ENCODE measurements at regions not wholly inside any gene's neighbourhood (a gene's known extent, or its start where the extent isn't known, plus 50 kb on each side); places are given as distances from the start of the nearest gene placed in this dataset.

GRCh38 chr1:62370594-62370993 is 51.4 kb upstream of the KANK4 start:
- H3K4me3 ChIP-seq (ENCODE audit: low read length), result no peak overlapping the region
- H3K27me3 ChIP-seq (ENCODE audit: insufficient read depth, low read depth, low read length), result no peaks in the 10 kb centered on the region
- no peaks in the 10 kb centered on the region for H3K79me2 ChIP-seq (replicated peaks; ENCODE audit: insufficient read depth, low read length)
- no peak overlapping the region for H3K4me2 ChIP-seq (ENCODE audit: low read length)
- H3K9me3 ChIP-seq (ENCODE audit: low read length), result peaks cover 5% of the 10 kb centered on the region
- TF ChIP-seq EP300 (conservative IDR thresholded peaks at IDR 0.05; ENCODE audit: poor library complexity, severe bottlenecking), result no peak
- TF ChIP-seq CTCF (IDR thresholded peaks at IDR 0.05; ENCODE audit: poor library complexity, severe bottlenecking), result no peak
- TF ChIP-seq RAD21 (conservative IDR thresholded peaks at IDR 0.05), result no peak
- no peak for TF ChIP-seq EZH2 (IDR thresholded peaks at IDR 0.05; ENCODE audit: borderline replicate concordance, insufficient read depth, low read length, poor library complexity, severe bottlenecking)
- no peak for TF ChIP-seq POLR2AphosphoS5 (IDR thresholded peaks at IDR 0.05)
- TF ChIP-seq REST (IDR thresholded peaks at IDR 0.05; ENCODE audit: borderline replicate concordance), result no peak
- TF ChIP-seq MXI1 (conservative IDR thresholded peaks at IDR 0.05; ENCODE audit: poor library complexity, severe bottlenecking), result no peak
- TF ChIP-seq SMC3 (conservative IDR thresholded peaks at IDR 0.05; ENCODE audit: poor library complexity), result no peak
- TF ChIP-seq TAF1 (IDR thresholded peaks at IDR 0.05; ENCODE audit: low read depth), result no peak
- no peak overlapping the region for H3K9ac ChIP-seq (ENCODE audit: low read length)
- H3K36me3 ChIP-seq (ENCODE audit: insufficient read depth, low read length), result no peaks in the 10 kb centered on the region
- no peak overlapping the region for H2AFZ ChIP-seq (ENCODE audit: low read depth, low read length)
- H3K27ac ChIP-seq (ENCODE audit: low read length), result no peak overlapping the region
- H4K20me1 ChIP-seq (ENCODE audit: insufficient read depth), result no peaks in the 10 kb centered on the region
- H3K9me2 ChIP-seq (ENCODE audit: insufficient read depth, low read length), result no peaks in the 10 kb centered on the region
- H3F3A ChIP-seq (ENCODE audit: insufficient read depth, low read length, poor library complexity, severe bottlenecking), result no peaks in the 10 kb centered on the region

GRCh38 chr1:62371375-62371774 is 52.1 kb upstream of the KANK4 start:
- no peak for TF ChIP-seq RAD21 (conservative IDR thresholded peaks at IDR 0.05)
- no peak for TF ChIP-seq MXI1 (conservative IDR thresholded peaks at IDR 0.05; ENCODE audit: poor library complexity, severe bottlenecking)
- TF ChIP-seq EP300 (conservative IDR thresholded peaks at IDR 0.05; ENCODE audit: poor library complexity, severe bottlenecking), result no peak
- TF ChIP-seq POLR2AphosphoS5 (IDR thresholded peaks at IDR 0.05), result no peak
- no peak for TF ChIP-seq TAF1 (IDR thresholded peaks at IDR 0.05; ENCODE audit: low read depth)
- TF ChIP-seq REST (IDR thresholded peaks at IDR 0.05; ENCODE audit: borderline replicate concordance), result no peak
- no peak for TF ChIP-seq CTCF (IDR thresholded peaks at IDR 0.05; ENCODE audit: poor library complexity, severe bottlenecking)
- TF ChIP-seq EZH2 (IDR thresholded peaks at IDR 0.05; ENCODE audit: borderline replicate concordance, insufficient read depth, low read length, poor library complexity, severe bottlenecking), result no peak
- no peak for TF ChIP-seq SMC3 (conservative IDR thresholded peaks at IDR 0.05; ENCODE audit: poor library complexity)
- no peaks in the 10 kb centered on the region for H3K79me2 ChIP-seq (replicated peaks; ENCODE audit: insufficient read depth, low read length)

More at GRCh38 chr1:62371375-62371774, 52.1 kb upstream of the KANK4 start:
- H3K4me2 ChIP-seq (ENCODE audit: low read length), result no peak overlapping the region
- H4K20me1 ChIP-seq (ENCODE audit: insufficient read depth), result no peaks in the 10 kb centered on the region
- H2AFZ ChIP-seq (ENCODE audit: low read depth, low read length), result no peak overlapping the region
- no peaks in the 10 kb centered on the region for H3K36me3 ChIP-seq (ENCODE audit: insufficient read depth, low read length)
- H3K9ac ChIP-seq (ENCODE audit: low read length), result no peak overlapping the region
- H3K27ac ChIP-seq (ENCODE audit: low read length), result no peak overlapping the region
- H3K9me2 ChIP-seq (ENCODE audit: insufficient read depth, low read length), result no peaks in the 10 kb centered on the region
- H3F3A ChIP-seq (ENCODE audit: insufficient read depth, low read length, poor library complexity, severe bottlenecking), result no peaks in the 10 kb centered on the region
- no peaks in the 10 kb centered on the region for H3K27me3 ChIP-seq (ENCODE audit: insufficient read depth, low read depth, low read length)
- H3K9me3 ChIP-seq (ENCODE audit: low read length), result peaks cover 5% of the 10 kb centered on the region
- H3K4me3 ChIP-seq (ENCODE audit: low read length), result no peak overlapping the region

All from neural cell (in vitro differentiated cells).